Heart left ventricle (tissue), 16 donors: ENCODE measurements at regions not wholly inside any gene's neighbourhood (a gene's known extent, or its start where the extent isn't known, plus 50 kb on each side); places are given as distances from the start of the nearest gene placed in this dataset.

Source experiments
- ATAC-seq, 4 donors: fragments of 200-7000 bp; cut with Tn5 transposase; one replicate each; pipeline ENCODE4 v1.9.1; 2020 to 2022; ENCODE audit warnings: moderate library complexity in 4 of 4, mild to moderate bottlenecking in 3 of 4, moderate number of reproducible peaks in 1 of 4
- DNase-seq, 5 donors: peaks; one replicate each; pipeline ENCODE4 v3.0.0-alpha.2; 2020
- H3K27ac ChIP-seq, 12 donors: fragments of 200-600 bp; sonication (generic) in 4 of 12; one replicate each; pipeline versions ENCODE4 v1.5.0 to v1.8.0; 2016 to 2022; ENCODE audit warnings: mild to moderate bottlenecking in 2 of 12
- H3K27me3 ChIP-seq, 9 donors: fragments of 200-600 bp; sonication (generic) in 2 of 9; one replicate each; pipeline versions ENCODE4 v1.5.1 to v1.8.0; 2016 to 2022; ENCODE audit warnings: mild to moderate bottlenecking in 3 of 9
- H3K36me3 ChIP-seq, 9 donors: fragments of 200-600 bp; sonication (generic) in 2 of 9; one replicate each; pipeline versions ENCODE4 v1.5.0 to v1.8.0; 2018 to 2022; ENCODE audit warnings: mild to moderate bottlenecking in 2 of 9
- H3K4me1 ChIP-seq, 12 donors: fragments of 200-600 bp; sonication (generic) in 4 of 12; one replicate each; pipeline versions ENCODE4 v1.5.0 to v1.8.0; 2016 to 2022; ENCODE audit warnings: mild to moderate bottlenecking in 3 of 12
- H3K4me3 ChIP-seq, 12 donors: fragments of 200-600 bp; sonication (generic) in 4 of 12; one replicate each; pipeline versions ENCODE4 v1.5.0 to v1.8.0; 2017 to 2022; ENCODE audit warnings: mild to moderate bottlenecking in 9 of 12, moderate library complexity in 4 of 12
- H3K9me3 ChIP-seq, 12 donors: fragments of 200-600 bp; sonication (generic) in 4 of 12; one replicate each; pipeline versions ENCODE4 v1.5.0 to v1.8.0; 2016 to 2022; ENCODE audit warnings: mild to moderate bottlenecking in 1 of 12
- POLR2A ChIP-seq, 2 donors: fragments of 450-650 bp; IDR thresholded peaks; one replicate each; pipeline ENCODE4 v1.6.1; 2017; ENCODE audit warnings: antibody characterized with exemption in 2 of 2, mild to moderate bottlenecking in 2 of 2, moderate library complexity in 2 of 2
- WGBS, 4 donors: extraction: QIAGEN DNeasy Blood & Tissue Kit in 2 of 4; methylation state at CpG; one replicate each; pipeline versions ENCODE4 v1.1.5 to v1.1.7; 2013 to 2018; 5-methylcytosine and 5-hydroxymethylcytosine counted together
- intact Hi-C, 10 donors: fragments of 100-400 bp; cut with DNase I; formaldehyde crosslinking; loops; one replicate each; pipeline versions ENCODE4 v1.11.1 to v1.14.2; 2022
- TF ChIP-seq, protein P1 (sequence below), 12 donors: fragments of 200-600 bp; sonication (generic) in 4 of 12; IDR thresholded peaks; one replicate each; pipeline versions ENCODE4 v1.5.0 to v1.8.0; 2018 to 2022; ENCODE audit warnings: antibody characterized with exemption in 12 of 12, mild to moderate bottlenecking in 5 of 12
- donor health status: ischemic (EF 13 %, LVEDD 7.1; RV severe dilation, severe dysfunction).
- donor health status: healthy with polysubstance abuse.
- donor health status: DM: no; HTN: yes; CAD: no.
- donor health status: DM: no; HTN: no; CAD: no.
- donor health status: ischemic (EF 25% LVEDD 6.9; RV normal size, moderate dysfunction).
- donor health status: ischemic (EF 25% LVEDD 5.7; RV mildly dilated, moderate dysfunction).
- donor health status: healthy.
- donor health status: DM: yes; HTN: yes; CAD: no.
- donor health status: ischemic (EF 35%, LVEDD 5.7; RV mildly dilated, moderate dysfunction).
- donor health status: nonischemic (EF 11% LVEDD 7.7; RV severe dilation, severe dysfunction).
- donor health status: DM: yes; HTN: yes; CAD: no.
- donor health status: PGD.
- donor health status: ischemic (EF 29% LVEDD 5.4; RV normal size, mild dysfunction).
- donor health status: nonischemic (EF 23%, LVEDD 6.1; RV moderate dilation, normal function).

DNA sequence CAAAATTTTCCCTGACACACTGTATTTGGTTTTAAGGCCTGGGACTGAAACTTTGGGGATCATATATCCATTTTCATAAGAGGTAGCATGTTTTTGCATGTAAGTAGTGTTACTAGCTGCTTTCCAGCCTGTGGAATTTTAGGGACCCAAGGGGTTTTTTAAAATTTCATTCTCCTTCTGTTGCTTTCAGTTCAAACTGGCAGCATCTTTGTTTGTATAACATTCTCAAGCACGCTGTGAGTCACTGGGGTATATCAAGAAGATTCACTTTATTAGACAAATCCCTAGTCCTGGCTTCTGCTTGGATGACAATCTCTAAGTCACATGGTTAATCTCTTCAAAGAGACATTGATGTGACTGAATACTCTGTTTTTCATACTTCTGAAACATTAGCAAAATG is 479.0 kb downstream of the CYLC2 start:
- Histone ChIP-seq H3K4me3 (no peak overlapping the region), H3K36me3 (no peaks in the 10 kb centered on the region), H3K4me1 (no peaks in the 10 kb centered on the region), H3K27ac (no peak overlapping the region), H3K27me3 (no peaks in the 10 kb centered on the region), H3K9me3 (peaks cover 0 to 3% (median 0%) of the 10 kb centered on the region in 12 donors)
- DNase-seq (no peak), ATAC-seq (no peak)
- 57 to 69% (median 65%) methylated on average over 1 of the region's 1 CpG for WGBS, 4 donors
- TF ChIP-seq POLR2A (IDR thresholded peaks at IDR 0.05): no peak
- TF ChIP-seq, protein P1, sequence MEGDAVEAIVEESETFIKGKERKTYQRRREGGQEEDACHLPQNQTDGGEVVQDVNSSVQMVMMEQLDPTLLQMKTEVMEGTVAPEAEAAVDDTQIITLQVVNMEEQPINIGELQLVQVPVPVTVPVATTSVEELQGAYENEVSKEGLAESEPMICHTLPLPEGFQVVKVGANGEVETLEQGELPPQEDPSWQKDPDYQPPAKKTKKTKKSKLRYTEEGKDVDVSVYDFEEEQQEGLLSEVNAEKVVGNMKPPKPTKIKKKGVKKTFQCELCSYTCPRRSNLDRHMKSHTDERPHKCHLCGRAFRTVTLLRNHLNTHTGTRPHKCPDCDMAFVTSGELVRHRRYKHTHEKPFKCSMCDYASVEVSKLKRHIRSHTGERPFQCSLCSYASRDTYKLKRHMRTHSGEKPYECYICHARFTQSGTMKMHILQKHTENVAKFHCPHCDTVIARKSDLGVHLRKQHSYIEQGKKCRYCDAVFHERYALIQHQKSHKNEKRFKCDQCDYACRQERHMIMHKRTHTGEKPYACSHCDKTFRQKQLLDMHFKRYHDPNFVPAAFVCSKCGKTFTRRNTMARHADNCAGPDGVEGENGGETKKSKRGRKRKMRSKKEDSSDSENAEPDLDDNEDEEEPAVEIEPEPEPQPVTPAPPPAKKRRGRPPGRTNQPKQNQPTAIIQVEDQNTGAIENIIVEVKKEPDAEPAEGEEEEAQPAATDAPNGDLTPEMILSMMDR (IDR thresholded peaks at IDR 0.05): no peak
- intact Hi-C loops: no loop called here

- ATAC-seq: no peak
- WGBS, 4 donors: 89 to 93% (median 92%) methylated on average over 23 to 29 of the region's 29 CpGs
Measured at GRCh38 chr9:103483471-103484096, 488.5 kb downstream of the CYLC2 start.

DNA sequence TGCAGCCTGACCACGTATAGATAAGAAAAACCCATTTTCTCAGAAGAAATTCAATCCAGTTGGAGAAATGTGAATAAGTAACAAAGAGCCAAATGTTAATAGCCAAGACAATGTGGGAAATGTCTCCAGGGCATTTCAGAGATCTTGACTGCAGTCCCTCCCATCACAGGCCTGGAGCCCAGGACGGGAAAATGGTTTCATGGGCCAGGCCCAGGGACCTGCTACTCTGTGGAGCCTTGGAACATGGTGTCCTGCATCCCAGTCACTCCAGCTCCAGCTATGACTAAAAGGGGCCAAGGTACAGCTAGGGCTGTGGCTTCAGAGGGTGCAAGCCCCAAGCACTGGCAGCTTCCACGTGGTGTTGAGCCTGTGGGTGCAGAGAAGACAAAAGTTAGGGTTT is 490.0 kb downstream of the CYLC2 start:
- Histone ChIP-seq H3K27ac (no peak overlapping the region), H3K4me1 (no peaks in the 10 kb centered on the region), H3K4me3 (no peak overlapping the region), H3K9me3 (peaks cover 0 to 5% (median 0%) of the 10 kb centered on the region in 12 donors), H3K36me3 (no peaks in the 10 kb centered on the region), H3K27me3 (no peaks in the 10 kb centered on the region)
- WGBS, 4 donors: 48 to 62% (median 58%) methylated on average over 3 of the region's 3 CpGs
- intact Hi-C loops: no loop called here
- no peak for DNase-seq
- TF ChIP-seq, protein P1 (IDR thresholded peaks at IDR 0.05): no peak
- TF ChIP-seq POLR2A (IDR thresholded peaks at IDR 0.05): no peak
- ATAC-seq: no peak

More at GRCh38 chr9:103483471-103484096, 488.5 kb downstream of the CYLC2 start:
- Histone ChIP-seq H3K27ac (no peak overlapping the region), H3K4me3 (no peak overlapping the region), H3K4me1 (no peaks in the 10 kb centered on the region), H3K27me3 (no peaks in the 10 kb centered on the region), H3K36me3 (no peaks in the 10 kb centered on the region), H3K9me3 (peaks cover 0 to 5% (median 0%) of the 10 kb centered on the region in 12 donors)
- intact Hi-C loops: no loop called here
- no peak for DNase-seq
- no peak for TF ChIP-seq POLR2A (IDR thresholded peaks at IDR 0.05)
- TF ChIP-seq, protein P1 (IDR thresholded peaks at IDR 0.05): no peak

DNA sequence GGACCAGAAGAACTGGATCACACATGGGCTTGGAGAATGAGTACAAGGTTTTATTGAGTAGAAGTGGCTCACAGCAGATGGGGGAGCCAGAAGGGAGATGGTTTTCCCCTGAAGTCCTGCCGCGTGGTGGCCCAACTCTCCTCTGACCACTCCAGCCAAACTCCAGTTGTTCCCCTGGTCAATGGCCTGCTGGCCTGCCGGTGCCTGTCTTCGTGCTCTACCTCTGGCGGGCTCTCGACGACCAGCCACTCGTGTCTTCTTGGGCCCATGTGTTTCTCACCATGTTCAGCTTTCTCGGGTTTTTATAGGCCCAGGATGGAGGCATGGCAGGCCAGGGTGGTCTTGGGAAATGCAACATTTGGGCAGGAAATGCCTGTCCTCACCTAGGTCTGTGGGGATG is 519.6 kb downstream of the CYLC2 start:
- H3K27me3 ChIP-seq: no peaks in the 10 kb centered on the region
- 89 to 97% (median 94%) methylated on average over 9 of the region's 9 CpGs for WGBS, 4 donors
- no peak overlapping the region for H3K4me3 ChIP-seq
- no peak for ATAC-seq
- no peak for DNase-seq
- H3K36me3 ChIP-seq: no peaks in the 10 kb centered on the region
- TF ChIP-seq, protein P1 (IDR thresholded peaks at IDR 0.05): no peak
- no peak for TF ChIP-seq POLR2A (IDR thresholded peaks at IDR 0.05)
- H3K27ac ChIP-seq: no peak overlapping the region
- intact Hi-C loops: no loop called here
- no peaks in the 10 kb centered on the region for H3K4me1 ChIP-seq
- H3K9me3 ChIP-seq: peaks cover 0 to 3% (median 0%) of the 10 kb centered on the region in 12 donors
